ENCODE measurements at regions not wholly inside any gene's neighbourhood (a gene's known extent, or its start where the extent isn't known, plus 50 kb on each side); places are given as distances from the start of the nearest gene placed in this dataset.

- DNase-seq: no peak
Measured at GRCh38 chr13:73480779-73481559, 422.2 kb downstream of the KLF5 start.

- DNase-seq: no peak
Measured at GRCh38 chr13:73479856-73480255, 421.1 kb downstream of the KLF5 start.

DNA sequence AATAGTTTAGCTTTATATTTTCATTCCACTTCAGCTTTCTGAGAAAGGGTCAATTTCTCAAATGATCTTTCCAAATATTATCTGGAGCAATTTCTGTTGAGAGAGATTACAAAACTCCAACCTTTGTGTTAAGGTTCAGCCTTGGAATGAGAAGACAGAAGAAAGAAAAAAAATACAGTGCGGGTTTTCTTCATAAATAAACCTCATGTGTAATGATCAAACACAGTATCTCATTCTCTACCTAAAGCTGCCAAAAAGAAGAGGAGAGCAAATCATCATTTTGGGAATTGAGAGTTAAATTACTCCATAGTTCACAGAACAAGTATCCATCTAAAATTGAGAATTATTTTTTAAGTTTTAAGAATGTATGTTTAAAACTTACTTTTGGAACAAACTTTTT is 420.5 kb downstream of the KLF5 start:
- DNase-seq: no peak

DNA sequence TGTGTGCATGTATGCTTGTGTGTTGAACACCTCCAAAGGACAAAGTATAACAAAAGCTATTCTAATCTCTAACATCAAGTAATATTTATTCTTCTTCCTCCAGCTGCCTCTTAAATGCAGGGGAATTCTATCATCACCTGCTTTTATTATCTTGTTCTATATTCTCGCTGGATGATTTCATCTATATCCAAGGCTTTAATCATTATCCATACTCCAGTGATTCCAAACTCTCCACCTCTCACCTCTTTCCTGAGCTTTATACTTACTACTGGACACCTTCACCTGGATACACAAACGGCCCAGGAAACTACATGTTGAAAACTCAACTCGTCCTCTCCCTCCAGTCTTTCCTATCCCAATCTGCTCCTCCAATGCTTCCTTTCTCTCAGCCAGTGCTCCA is 418.6 kb downstream of the KLF5 start:
- DNase-seq: no peak

DNA sequence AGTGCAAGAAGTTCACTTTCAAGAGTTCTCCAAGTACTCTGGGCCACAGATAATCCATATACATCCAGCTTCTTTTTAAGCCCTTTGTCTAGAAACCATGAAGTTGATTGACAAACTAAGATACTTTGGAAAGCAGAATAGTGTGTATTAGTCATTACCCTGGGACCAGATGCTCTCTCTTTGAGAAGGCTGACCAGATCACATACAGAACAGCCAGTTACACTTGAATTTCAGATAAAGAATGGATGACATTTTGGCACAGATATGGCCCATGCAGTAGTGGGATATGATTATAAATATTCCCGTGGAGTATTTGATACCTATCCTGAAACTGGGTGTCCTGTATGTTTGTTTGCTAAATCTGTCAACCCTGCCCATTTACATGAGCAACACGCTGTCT is 414.2 kb downstream of the KLF5 start:
- DNase-seq: no peak

GRCh38 chr13:73467125-73467524 is 408.3 kb downstream of the KLF5 start:
- DNase-seq: no peak

GRCh38 chr13:73466561-73466960 is 407.8 kb downstream of the KLF5 start:
- DNase-seq: no peak

DNA sequence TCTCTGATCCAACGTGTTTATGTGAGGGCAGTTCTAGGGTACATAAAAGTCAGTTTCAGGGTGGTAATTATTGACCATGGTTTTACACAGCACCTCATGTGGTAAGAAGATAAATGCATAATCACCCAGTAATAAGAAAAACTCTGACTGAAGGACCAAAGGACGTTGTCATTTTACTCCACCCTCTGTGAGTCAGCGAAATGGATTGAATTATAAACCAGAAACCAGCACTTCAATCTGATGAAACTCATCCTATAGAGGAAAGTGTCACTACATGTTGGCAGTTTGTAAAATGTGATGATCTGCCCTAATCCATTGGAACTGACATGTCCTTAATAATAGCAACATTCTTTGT is 406.8 kb downstream of the KLF5 start:
- no peak for DNase-seq

GRCh38 chr13:73464758-73465616 is 406.2 kb downstream of the KLF5 start:
- no peak for DNase-seq

DNA sequence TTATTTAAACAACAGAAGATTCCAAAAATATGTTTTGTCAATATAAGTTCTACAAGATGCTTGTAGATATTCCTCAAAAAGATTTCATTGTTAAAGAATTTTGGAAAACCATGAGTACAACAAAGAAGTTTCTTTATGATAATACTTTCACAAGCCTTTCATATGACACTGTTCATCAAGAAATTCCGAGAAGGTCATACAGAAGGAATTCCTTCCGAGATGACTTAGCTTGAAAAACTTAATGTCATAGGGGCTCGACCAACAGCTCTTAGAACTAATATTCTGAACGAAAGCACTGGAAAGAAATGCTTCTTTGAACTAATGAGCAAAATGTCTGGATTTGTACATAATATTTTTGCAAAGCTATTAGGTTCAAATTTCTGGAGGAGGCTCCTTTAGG is 403.4 kb downstream of the KLF5 start:
- no peak for DNase-seq

DNA sequence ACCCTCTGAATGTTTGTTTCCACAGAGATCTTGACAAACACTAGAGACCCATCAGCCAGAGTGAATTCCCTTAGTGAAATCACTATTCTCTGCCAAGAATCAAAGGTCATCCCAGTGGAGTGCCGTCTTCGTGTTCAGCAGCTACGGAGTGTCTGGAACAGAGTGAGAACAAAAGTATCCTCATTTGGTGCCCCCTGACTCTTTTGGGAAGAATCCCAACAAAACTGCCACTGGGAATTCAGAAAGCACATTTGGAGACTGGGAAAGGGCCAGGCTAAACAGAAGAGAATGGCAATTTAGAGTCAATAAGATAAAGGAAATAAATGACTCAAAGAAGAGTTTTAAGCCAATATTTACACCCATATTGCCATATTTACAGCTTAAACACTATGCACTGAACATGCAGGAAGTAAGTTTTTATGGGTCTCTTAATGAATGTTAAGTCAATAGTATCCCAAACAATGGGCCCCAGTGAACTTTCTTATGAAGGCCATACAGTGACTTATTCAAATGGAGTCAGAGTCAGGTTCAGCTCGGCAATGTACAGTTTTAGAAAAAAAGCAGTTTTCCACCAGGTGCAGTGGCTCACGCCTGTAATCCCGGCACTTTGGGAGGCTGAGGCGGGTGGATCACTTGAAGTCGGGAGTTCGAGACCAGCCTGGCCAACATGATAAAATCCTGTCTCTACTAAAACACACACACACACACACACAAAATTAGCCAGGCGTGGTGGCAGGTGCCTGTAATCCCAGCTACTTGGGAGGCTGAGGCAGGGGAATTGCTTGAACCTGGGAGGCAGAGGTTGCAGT is 392.6 kb downstream of the KLF5 start:
- no peak for DNase-seq

DNA sequence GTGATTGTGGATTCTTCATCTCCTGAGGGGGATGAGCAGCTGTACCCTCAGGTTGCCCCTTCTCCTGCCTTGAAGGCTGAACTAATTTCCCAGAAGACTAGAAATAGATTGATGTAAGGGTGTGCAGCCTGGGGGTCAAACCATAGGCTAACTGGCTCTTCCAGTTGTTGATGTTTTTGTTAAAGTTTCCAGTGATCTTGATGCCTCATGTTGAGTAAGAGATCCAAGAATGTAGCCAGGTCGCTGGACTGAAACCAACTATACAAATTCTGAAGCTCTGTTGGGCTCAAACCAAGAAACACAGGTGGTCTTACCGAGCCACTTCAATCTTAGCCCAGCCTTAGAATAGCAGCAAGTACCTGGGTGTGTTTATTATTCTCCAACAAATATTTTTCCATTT is 391.8 kb downstream of the KLF5 start:
- no peak for DNase-seq

- DNase-seq: no peak
Measured at GRCh38 chr13:73449252-73449651, 390.4 kb downstream of the KLF5 start.

DNA sequence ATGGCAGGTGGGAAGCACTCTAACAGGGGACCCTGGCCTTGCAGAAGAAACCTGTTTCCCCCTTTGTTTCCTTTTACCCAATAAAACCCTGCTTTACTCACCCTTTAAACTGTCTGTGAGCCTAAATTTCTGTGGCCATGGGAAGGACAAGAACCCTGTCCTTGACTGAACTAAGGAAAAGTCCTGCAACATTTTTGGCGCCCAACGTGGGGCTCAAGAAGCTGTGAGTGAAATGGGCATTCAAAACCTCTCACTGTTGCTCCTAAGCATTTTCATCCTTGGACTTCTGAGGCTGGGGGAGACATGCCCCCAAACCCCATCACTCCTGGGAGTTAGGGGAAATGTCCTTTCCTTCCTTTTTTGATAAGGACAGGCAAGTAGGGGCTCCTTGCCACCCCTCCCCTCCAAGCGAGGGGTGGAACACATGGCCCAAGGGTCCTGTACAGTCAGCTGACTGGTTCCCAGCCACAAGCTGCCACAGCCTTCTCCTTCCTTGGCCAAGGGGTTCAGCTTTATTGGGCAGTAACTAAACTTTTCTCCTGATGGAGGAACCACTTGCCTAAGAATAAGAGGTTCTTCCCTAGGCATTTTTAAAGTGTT is 381.6 kb downstream of the KLF5 start:
- DNase-seq: no peak

DNA sequence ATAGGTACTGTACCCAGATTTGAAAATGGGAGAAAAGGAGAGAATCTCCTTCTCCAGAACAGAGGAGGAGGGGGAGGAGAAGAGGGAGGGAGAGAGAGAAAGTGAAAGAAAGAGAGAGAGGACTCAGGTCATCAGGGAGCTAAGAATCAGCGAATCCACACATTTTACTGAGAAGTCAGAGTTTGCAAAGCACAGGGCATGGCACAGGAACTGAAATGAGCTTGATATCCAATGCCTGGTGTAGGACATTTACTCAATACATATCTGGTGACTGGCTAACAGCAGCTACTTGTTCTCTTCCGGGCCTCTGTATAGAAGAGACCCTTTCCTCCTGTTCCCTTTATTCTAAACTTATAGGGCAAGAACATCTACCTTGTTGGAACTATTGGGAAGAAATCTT is 375.1 kb downstream of the KLF5 start:
- DNase-seq: no peak

DNA sequence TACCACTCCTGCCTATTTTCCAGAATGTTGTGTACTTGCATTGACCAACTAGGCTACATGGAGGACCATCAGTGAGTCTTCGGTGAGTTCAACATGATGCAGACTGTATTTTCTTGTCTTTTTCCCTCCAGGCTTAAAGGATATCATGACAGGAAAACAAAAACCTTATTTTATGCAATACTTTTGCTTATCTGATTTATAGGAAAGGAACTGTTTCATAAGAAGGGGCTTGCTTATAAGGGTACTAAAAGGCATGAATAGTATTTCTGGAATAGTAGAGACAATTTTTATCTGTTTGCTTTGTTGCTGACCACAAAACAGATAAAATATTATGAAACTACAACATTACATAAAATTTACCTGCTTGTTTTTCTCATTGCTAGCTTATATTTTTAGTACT is 374.7 kb downstream of the KLF5 start:
- no peak for DNase-seq

- no peak for DNase-seq
Measured at GRCh38 chr13:73429701-73430100, 370.9 kb downstream of the KLF5 start.

DNA sequence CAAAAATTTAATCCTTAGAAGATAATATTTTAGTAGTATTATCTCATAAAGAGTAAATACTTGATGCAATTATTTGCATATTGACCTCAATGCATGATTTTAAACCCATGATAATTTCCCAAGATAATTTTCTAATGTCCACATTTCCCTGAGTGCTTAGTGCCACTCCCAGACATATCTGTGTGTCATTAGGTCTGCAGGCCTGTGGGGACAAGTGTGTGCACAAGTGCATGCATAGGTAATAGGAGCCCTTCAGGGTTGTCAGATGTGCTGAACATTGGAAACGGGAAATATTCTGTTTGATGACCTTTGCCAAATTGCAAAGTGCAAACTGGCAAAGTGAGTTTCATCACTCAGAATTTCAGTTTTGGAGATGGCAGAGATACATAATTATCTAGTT is 369.9 kb downstream of the KLF5 start:
- no peak for DNase-seq

- no peak for DNase-seq
Measured at GRCh38 chr13:73428137-73428536, 369.3 kb downstream of the KLF5 start.

GRCh38 chr13:73422973-73423372 is 364.2 kb downstream of the KLF5 start:
- no peak for DNase-seq

- DNase-seq: peak; percentile 6
Measured at GRCh38 chr13:73421310-73421912, 362.6 kb downstream of the KLF5 start.

DNA sequence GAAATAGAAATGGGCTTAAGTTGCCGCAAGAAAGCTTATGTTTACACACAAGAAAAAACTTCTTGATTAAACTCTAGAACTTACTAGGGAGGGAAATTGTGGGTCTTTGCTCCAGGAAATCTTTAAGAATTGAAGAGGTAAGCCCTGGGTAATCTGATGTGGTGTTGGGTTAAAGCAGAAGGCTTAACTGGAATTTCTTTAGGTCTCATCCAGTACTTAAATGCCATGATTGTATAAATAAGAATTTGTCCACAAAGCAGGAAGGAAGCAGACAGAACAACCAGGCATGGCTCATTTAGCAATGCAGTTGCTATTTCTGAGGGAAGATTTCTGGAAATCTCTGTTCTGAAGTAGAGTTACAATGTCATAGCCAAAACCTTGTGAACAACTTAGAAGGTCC is 360.4 kb downstream of the KLF5 start:
- DNase-seq: no peak

All from stimulated activated naive CD4-positive, alpha-beta T cell treated with Interleukin-2 at 50 U/mL for 16 hours (primary cell).